ENCODE measurements at regions not wholly inside any gene's neighbourhood (a gene's known extent, or its start where the extent isn't known, plus 50 kb on each side); places are given as distances from the start of the nearest gene placed in this dataset.

GRCh38 chr2:16412321-16413030, 253.2 kb downstream of the CYRIA start:
- H3K4me3 Mint-ChIP-seq: no peak overlapping the region
- Histone ChIP-seq H3K27me3 (ENCODE audit: control insufficient read depth in 2 of 2, insufficient read depth in 2 of 2, low read length in 2 of 2) (no peaks in the 10 kb centered on the region), H3K4me3 (ENCODE audit: low read length) (no peak overlapping the region), H3K36me3 (ENCODE audit: control insufficient read depth in 2 of 3, insufficient read depth in 3 of 3, low read length in 3 of 3) (no peaks in the 10 kb centered on the region), H3K4me1 (ENCODE audit: control insufficient read depth in 2 of 2, insufficient read depth in 2 of 2, low read length in 2 of 2) (no peaks in the 10 kb centered on the region), H3K9me3 (ENCODE audit: control insufficient read depth in 2 of 3, low read length in 3 of 3) (no peaks in the 10 kb centered on the region), H3K27ac (ENCODE audit: low read depth, low read length) (no peak overlapping the region)
- DNase-seq (no peak), ATAC-seq (no peak)
- no peak overlapping the region for H3K27ac Mint-ChIP-seq
- ChIA-PET CTCF (no interaction called here), POLR2A (no interaction called here)
- peaks cover 0 to 25% (median 0%) of the 10 kb centered on the region in 5 donors for H3K27me3 Mint-ChIP-seq
- intact Hi-C loops (cut with micrococcal nuclease): no loop called here
- no peaks in the 10 kb centered on the region for H3K36me3 Mint-ChIP-seq
- H3K9me3 Mint-ChIP-seq: peaks cover 0 to 5% (median 2%) of the 10 kb centered on the region in 11 donors
- no peaks in the 10 kb centered on the region for H3K4me1 Mint-ChIP-seq

GRCh38 chr2:16411788-16412187, 253.8 kb downstream of the CYRIA start:
- Mint-ChIP-seq H3K4me3 (no peak overlapping the region), H3K9me3 (peaks cover 0 to 5% (median 2%) of the 10 kb centered on the region in 11 donors), H3K36me3 (no peaks in the 10 kb centered on the region), H3K4me1 (no peaks in the 10 kb centered on the region), H3K27me3 (peaks cover 0 to 25% (median 0%) of the 10 kb centered on the region in 5 donors), H3K27ac (no peak overlapping the region)
- no peaks in the 10 kb centered on the region for H3K36me3 ChIP-seq (ENCODE audit: control insufficient read depth in 2 of 3, insufficient read depth in 3 of 3, low read length in 3 of 3)
- H3K9me3 ChIP-seq (ENCODE audit: control insufficient read depth in 2 of 3, low read length in 3 of 3): no peaks in the 10 kb centered on the region
- H3K4me1 ChIP-seq (ENCODE audit: control insufficient read depth in 2 of 2, insufficient read depth in 2 of 2, low read length in 2 of 2): no peaks in the 10 kb centered on the region
- intact Hi-C loops (cut with micrococcal nuclease): no loop called here
- POLR2A ChIA-PET: no interaction called here
- no peak for ATAC-seq
- no peak overlapping the region for H3K4me3 ChIP-seq (ENCODE audit: low read length)
- no peak overlapping the region for H3K27ac ChIP-seq (ENCODE audit: low read depth, low read length)
- no peak for DNase-seq
- CTCF ChIA-PET: no interaction called here
- no peaks in the 10 kb centered on the region for H3K27me3 ChIP-seq (ENCODE audit: control insufficient read depth in 2 of 2, insufficient read depth in 2 of 2, low read length in 2 of 2)

- Histone ChIP-seq H3K4me1 (ENCODE audit: control insufficient read depth in 2 of 2, insufficient read depth in 2 of 2, low read length in 2 of 2) (no peaks in the 10 kb centered on the region), H3K36me3 (ENCODE audit: control insufficient read depth in 2 of 3, insufficient read depth in 3 of 3, low read length in 3 of 3) (no peaks in the 10 kb centered on the region), H3K4me3 (ENCODE audit: low read length) (no peak overlapping the region), H3K27ac (ENCODE audit: low read depth, low read length) (no peak overlapping the region), H3K9me3 (ENCODE audit: control insufficient read depth in 2 of 3, low read length in 3 of 3) (no peaks in the 10 kb centered on the region), H3K27me3 (ENCODE audit: control insufficient read depth in 2 of 2, insufficient read depth in 2 of 2, low read length in 2 of 2) (no peaks in the 10 kb centered on the region)
- DNase-seq (no peak), ATAC-seq (no peak)
- Mint-ChIP-seq H3K27ac (peak overlapping the region in 1 of 9 donors; percentile 18), H3K36me3 (no peaks in the 10 kb centered on the region), H3K4me1 (no peaks in the 10 kb centered on the region), H3K9me3 (peaks cover 0 to 4% (median 0%) of the 10 kb centered on the region in 11 donors), H3K4me3 (no peak overlapping the region), H3K27me3 (peaks cover 0 to 25% (median 0%) of the 10 kb centered on the region in 5 donors)
- ChIA-PET POLR2A (no interaction called here), CTCF (no interaction called here)
- intact Hi-C loops (cut with micrococcal nuclease): no loop called here
Measured at GRCh38 chr2:16409849-16410248, 255.8 kb downstream of the CYRIA start.

GRCh38 chr2:16409006-16409390, 256.6 kb downstream of the CYRIA start:
- Histone ChIP-seq H3K27me3 (ENCODE audit: control insufficient read depth in 2 of 2, insufficient read depth in 2 of 2, low read length in 2 of 2) (no peaks in the 10 kb centered on the region), H3K4me3 (ENCODE audit: low read length) (no peak overlapping the region), H3K4me1 (ENCODE audit: control insufficient read depth in 2 of 2, insufficient read depth in 2 of 2, low read length in 2 of 2) (no peaks in the 10 kb centered on the region), H3K36me3 (ENCODE audit: control insufficient read depth in 2 of 3, insufficient read depth in 3 of 3, low read length in 3 of 3) (no peaks in the 10 kb centered on the region), H3K27ac (ENCODE audit: low read depth, low read length) (no peak overlapping the region), H3K9me3 (ENCODE audit: control insufficient read depth in 2 of 3, low read length in 3 of 3) (no peaks in the 10 kb centered on the region)
- Mint-ChIP-seq H3K27ac (no peak overlapping the region), H3K4me3 (no peak overlapping the region), H3K27me3 (peaks cover 0 to 28% (median 0%) of the 10 kb centered on the region in 5 donors), H3K9me3 (peaks cover 0 to 4% (median 0%) of the 10 kb centered on the region in 11 donors), H3K36me3 (no peaks in the 10 kb centered on the region), H3K4me1 (no peaks in the 10 kb centered on the region)
- ChIA-PET CTCF (no interaction called here), POLR2A (no interaction called here)
- no peak for DNase-seq
- intact Hi-C loops (cut with micrococcal nuclease): no loop called here
- no peak for ATAC-seq

- H3K27ac Mint-ChIP-seq: no peak overlapping the region
Measured at GRCh38 chr2:16408331-16409005, 257.2 kb downstream of the CYRIA start.

GRCh38 chr2:16407358-16407757, 258.3 kb downstream of the CYRIA start:
- no peak overlapping the region for H3K4me3 Mint-ChIP-seq
- peaks cover 0 to 22% (median 3%) of the 10 kb centered on the region in 5 donors for H3K27me3 Mint-ChIP-seq
- CTCF ChIA-PET: interaction anchor here (0.5 kb wide), 1 partner anchor 187 kb away, joined by 4 read pairs; no protein-coding TSS in a partner anchor
- Histone ChIP-seq H3K4me1 (ENCODE audit: control insufficient read depth in 2 of 2, insufficient read depth in 2 of 2, low read length in 2 of 2) (no peaks in the 10 kb centered on the region), H3K4me3 (ENCODE audit: low read length) (no peak overlapping the region), H3K36me3 (ENCODE audit: control insufficient read depth in 2 of 3, insufficient read depth in 3 of 3, low read length in 3 of 3) (no peaks in the 10 kb centered on the region), H3K9me3 (ENCODE audit: control insufficient read depth in 2 of 3, low read length in 3 of 3) (no peaks in the 10 kb centered on the region), H3K27ac (ENCODE audit: low read depth, low read length) (no peak overlapping the region), H3K27me3 (ENCODE audit: control insufficient read depth in 2 of 2, insufficient read depth in 2 of 2, low read length in 2 of 2) (no peaks in the 10 kb centered on the region)
- H3K36me3 Mint-ChIP-seq: no peaks in the 10 kb centered on the region
- no peaks in the 10 kb centered on the region for H3K4me1 Mint-ChIP-seq
- ATAC-seq: no peak
- peaks cover 0 to 9% (median 0%) of the 10 kb centered on the region in 11 donors for H3K9me3 Mint-ChIP-seq
- intact Hi-C loops (cut with micrococcal nuclease): no loop called here
- no peak overlapping the region for H3K27ac Mint-ChIP-seq
- DNase-seq: no peak
- POLR2A ChIA-PET: no interaction called here

More at GRCh38 chr2:16408331-16409005, 257.2 kb downstream of the CYRIA start:
- Histone ChIP-seq H3K27me3 (ENCODE audit: control insufficient read depth in 2 of 2, insufficient read depth in 2 of 2, low read length in 2 of 2) (no peaks in the 10 kb centered on the region), H3K27ac (ENCODE audit: low read depth, low read length) (no peak overlapping the region), H3K36me3 (ENCODE audit: control insufficient read depth in 2 of 3, insufficient read depth in 3 of 3, low read length in 3 of 3) (no peaks in the 10 kb centered on the region), H3K4me1 (ENCODE audit: control insufficient read depth in 2 of 2, insufficient read depth in 2 of 2, low read length in 2 of 2) (no peaks in the 10 kb centered on the region), H3K4me3 (ENCODE audit: low read length) (no peak overlapping the region), H3K9me3 (ENCODE audit: control insufficient read depth in 2 of 3, low read length in 3 of 3) (no peaks in the 10 kb centered on the region)
- no peak for DNase-seq
- H3K4me3 Mint-ChIP-seq: no peak overlapping the region
- ChIA-PET CTCF (no interaction called here), POLR2A (no interaction called here)
- H3K36me3 Mint-ChIP-seq: no peaks in the 10 kb centered on the region
- ATAC-seq: no peak
- H3K4me1 Mint-ChIP-seq: no peaks in the 10 kb centered on the region
- intact Hi-C loops (cut with micrococcal nuclease): no loop called here
- peaks cover 0 to 4% (median 0%) of the 10 kb centered on the region in 11 donors for H3K9me3 Mint-ChIP-seq
- peaks cover 0 to 28% (median 3%) of the 10 kb centered on the region in 5 donors for H3K27me3 Mint-ChIP-seq

Measured in naive thymus-derived CD4-positive, alpha-beta T cell (primary cell).